B cell (primary cell): ENCODE measurements at regions not wholly inside any gene's neighbourhood (a gene's known extent, or its start where the extent isn't known, plus 50 kb on each side); places are given as distances from the start of the nearest gene placed in this dataset.

Experiments
- ATAC-seq: fragments of 200-7000 bp; cut with Tn5 transposase; one replicate; pipeline ENCODE4 v1.10.0; 2021; ENCODE audit warnings: low read depth, mild to moderate bottlenecking, moderate number of reproducible peaks, moderate library complexity
- CTCF ChIA-PET: fragments of 350-600 bp; sonication (Branson Sonifier 250); formaldehyde crosslinking; loops from one replicate; lab custom pipeline; 2021; ENCODE audit warnings: antibody characterized with exemption, inconsistent platforms; lab: Charles Lee
- POLR2A ChIA-PET: fragments of 350-600 bp; sonication (Branson Sonifier 250); formaldehyde crosslinking; loops from one replicate; lab custom pipeline; 2021; ENCODE audit warnings: antibody characterized with exemption; lab: Charles Lee
- DNase-seq: peaks from one replicate; pipeline ENCODE4 v3.0.0; 2013
- H2AFZ ChIP-seq: 2 replicates; pipeline ENCODE4 v1.6.1; 2012; ENCODE audit warnings: mild to moderate bottlenecking, low read depth, low read length; ENCODE audit not compliant: insufficient read depth, poor library complexity, severe bottlenecking
- H3K27ac ChIP-seq, 2 donors: 1 replicate in 1 of 2; 2 replicates in 1 of 2; pipeline ENCODE4 v1.5.1; 2012 to 2013; ENCODE audit warnings: low read length in 2 of 2, mild to moderate bottlenecking in 2 of 2, moderate library complexity in 1 of 2
- H3K27me3 ChIP-seq, 4 experiments: fragments of 200-600 bp in 1 of 4; sonication (generic) in 1 of 4; replicated peaks in 1 of 4; 1 replicate in 2 of 4; 2 replicates in 2 of 4; pipeline versions ENCODE4 v1.6.1 to v1.7.0; 2013 to 2016; ENCODE audit warnings: low read length in 3 of 4, mild to moderate bottlenecking in 2 of 4, mixed read lengths in 1 of 4, moderate library complexity in 1 of 4; ENCODE audit not compliant: insufficient read depth in 4 of 4, control insufficient read depth in 3 of 4; ENCODE audit errors: control extremely low read depth in 1 of 4
- H3K36me3 ChIP-seq, 2 experiments: replicated peaks in 1 of 2; 1 replicate in 1 of 2; 2 replicates in 1 of 2; pipeline versions ENCODE4 v1.6.1 to v1.7.1; 2013; ENCODE audit warnings: low read length in 1 of 2; ENCODE audit not compliant: insufficient read depth in 2 of 2, control insufficient read depth in 1 of 2; ENCODE audit errors: control extremely low read depth in 1 of 2, extremely low read depth in 1 of 2
- H3K4me1 ChIP-seq, 2 donors: fragments of 200-600 bp in 1 of 2; sonication (generic) in 1 of 2; 1 replicate in 1 of 2; 2 replicates in 1 of 2; pipeline versions ENCODE4 v1.5.1 to v1.6.1; 2013 to 2017; ENCODE audit warnings: low read length in 2 of 2; ENCODE audit not compliant: control insufficient read depth in 2 of 2, insufficient read depth in 2 of 2
- H3K4me2 ChIP-seq: replicated peaks from 2 replicates; pipeline ENCODE3; 2012; ENCODE audit warnings: mild to moderate bottlenecking, low read depth, low read length; ENCODE audit not compliant: poor library complexity, severe bottlenecking
- H3K4me3 ChIP-seq, 5 experiments: fragments of 200-600 bp in 1 of 5; sonication (generic) in 1 of 5; 1 replicate in 3 of 5; 2 replicates in 2 of 5; pipeline versions ENCODE4 v1.5.1 to v1.7.0; 2011 to 2016; ENCODE audit warnings: low read length in 4 of 5, mild to moderate bottlenecking in 4 of 5, low read depth in 2 of 5, control low read depth in 1 of 5, moderate library complexity in 1 of 5; ENCODE audit not compliant: insufficient read depth in 1 of 5; ENCODE audit errors: control extremely low read depth in 1 of 5, extremely low read depth in 1 of 5
- H3K79me2 ChIP-seq: fragments of 200-600 bp; sonication (generic); one replicate; pipeline ENCODE4 v1.6.0; 2016; ENCODE audit warnings: low read length; ENCODE audit not compliant: control insufficient read depth, insufficient read depth
- H3K9ac ChIP-seq: fragments of 200-600 bp; sonication (generic); 2 replicates; pipeline ENCODE4 v1.6.1; 2017; ENCODE audit warnings: mild to moderate bottlenecking, low read length, moderate library complexity
- H3K9me3 ChIP-seq, 3 donors: one replicate each; pipeline versions ENCODE4 v1.6.1 to v1.7.1; 2013; ENCODE audit warnings: low read length in 2 of 3; ENCODE audit not compliant: control insufficient read depth in 2 of 3, insufficient read depth in 1 of 3; ENCODE audit errors: control extremely low read depth in 1 of 3
- H4K20me1 ChIP-seq: 2 replicates; pipeline ENCODE4 v1.6.0; 2012; ENCODE audit warnings: mild to moderate bottlenecking, low read length; ENCODE audit not compliant: insufficient read depth, control insufficient read depth, poor library complexity, severe bottlenecking
- H3K27ac Mint-ChIP-seq: one replicate; pipeline ENCODE4 v1.8.0; 2021; ENCODE audit warnings: mixed read lengths
- H3K27me3 Mint-ChIP-seq: one replicate; pipeline ENCODE4 v1.8.0; 2021; ENCODE audit warnings: mixed read lengths
- H3K4me1 Mint-ChIP-seq: one replicate; pipeline ENCODE4 v1.8.0; 2021; ENCODE audit warnings: mixed read lengths
- H3K4me3 Mint-ChIP-seq: one replicate; pipeline ENCODE4 v1.8.0; 2021; ENCODE audit warnings: mixed read lengths
- H3K9me3 Mint-ChIP-seq: one replicate; pipeline ENCODE4 v1.8.0; 2022; ENCODE audit warnings: mixed read lengths; ENCODE audit not compliant: insufficient read depth
- CTCF ChIP-seq: fragments of 200-600 bp; IDR thresholded peaks from one replicate; pipeline ENCODE4 v1.8.0; 2022; ENCODE audit warnings: antibody characterized with exemption, mild to moderate bottlenecking
- EZH2 ChIP-seq: IDR thresholded peaks from 2 replicates; pipeline ENCODE4 v1.6.1; 2012; ENCODE audit warnings: borderline replicate concordance, low read depth, mild to moderate bottlenecking, moderate library complexity, low read length; ENCODE audit not compliant: insufficient read depth, poor library complexity, severe bottlenecking
- WGBS: methylation state at CpG from one replicate; pipeline ENCODE4 v1.1.5; 2013; ENCODE audit warnings: missing lambda C conversion rate; ENCODE audit not compliant: insufficient coverage; 5-methylcytosine and 5-hydroxymethylcytosine counted together
- intact Hi-C: fragments of 100-400 bp; cut with micrococcal nuclease; formaldehyde crosslinking; loops from one replicate; pipeline ENCODE4 v1.10.0; 2022

GRCh38 chr11:110035357-110035756 is 57.8 kb upstream of the ZC3H12C start:
- no peak overlapping the region for H3K9ac ChIP-seq
- H3K4me2 ChIP-seq, result no peak overlapping the region
- no peak for TF ChIP-seq CTCF
- TF ChIP-seq EZH2, result no peak
- no CpG with 5 or more reads among the region's 2 CpGs for WGBS
- no peaks in the 10 kb centered on the region for H3K9me3 Mint-ChIP-seq
- H2AFZ ChIP-seq, result no peak overlapping the region
- H3K4me1 ChIP-seq, result no peaks in the 10 kb centered on the region
- intact Hi-C loops, result no loop called here
- no peak for DNase-seq
- no peaks in the 10 kb centered on the region for H3K4me1 Mint-ChIP-seq
- no peak overlapping the region for H3K27ac Mint-ChIP-seq
- no peak overlapping the region for H3K4me3 ChIP-seq
- no peaks in the 10 kb centered on the region for H3K79me2 ChIP-seq
- H3K4me3 Mint-ChIP-seq, result no peak overlapping the region
- no peaks in the 10 kb centered on the region for H3K36me3 ChIP-seq
- H3K27ac ChIP-seq, result no peak overlapping the region
- peaks cover under 1 to 7% (median 1%) of the 10 kb centered on the region in 3 donors for H3K9me3 ChIP-seq
- peaks cover 67% of the 10 kb centered on the region for H3K27me3 Mint-ChIP-seq
- ChIA-PET CTCF (interaction anchor here (0.5 to 0.7 kb wide), 3 partner anchors 19 to 1156 kb away, joined by 3 read pairs; no protein-coding TSS in a partner anchor), POLR2A (no interaction called here)
- H4K20me1 ChIP-seq, result no peaks in the 10 kb centered on the region
- peaks cover 0 to 72% (median 55%) of the 10 kb centered on the region in 4 experiments for H3K27me3 ChIP-seq
- ATAC-seq, result no peak

- POLR2A ChIA-PET, result no interaction called here
- WGBS, result no CpG with 5 or more reads among the region's 3 CpGs
These were observed 55.0 kb upstream of the ZC3H12C start for GRCh38 chr11:110038201-110038600.

More at GRCh38 chr11:110038201-110038600, 55.0 kb upstream of the ZC3H12C start:
- Histone ChIP-seq H2AFZ (no peak overlapping the region), H3K4me1 (no peaks in the 10 kb centered on the region), H3K79me2 (no peaks in the 10 kb centered on the region), H3K27me3 (peaks cover 0 to 59% (median 53%) of the 10 kb centered on the region in 4 experiments), H3K27ac (no peak overlapping the region), H3K36me3 (no peaks in the 10 kb centered on the region), H3K9ac (no peak overlapping the region), H3K9me3 (peaks cover 0 to 3% (median 1%) of the 10 kb centered on the region in 3 donors), H3K4me3 (no peak overlapping the region), H4K20me1 (no peaks in the 10 kb centered on the region), H3K4me2 (no peak overlapping the region)
- no peak overlapping the region for H3K4me3 Mint-ChIP-seq
- CTCF ChIA-PET, result no interaction called here
- H3K27ac Mint-ChIP-seq, result no peak overlapping the region
- H3K9me3 Mint-ChIP-seq, result no peaks in the 10 kb centered on the region
- ATAC-seq (no peak), DNase-seq (no peak)
- no peaks in the 10 kb centered on the region for H3K4me1 Mint-ChIP-seq
- intact Hi-C loops, result no loop called here
- peaks cover 67% of the 10 kb centered on the region for H3K27me3 Mint-ChIP-seq
- no peak for TF ChIP-seq EZH2
- TF ChIP-seq CTCF, result no peak
